IPS-18a (cell line): ENCODE measurements at regions not wholly inside any gene's neighbourhood (a gene's known extent, or its start where the extent isn't known, plus 50 kb on each side); places are given as distances from the start of the nearest gene placed in this dataset.

ENCODE experiments used
- H3K27ac ChIP-seq: one replicate; pipeline ENCODE4 v1.5.1; 2013; ENCODE audit warnings: low read length
- H3K27me3 ChIP-seq: one replicate; pipeline ENCODE4 v1.6.1; 2013; ENCODE audit warnings: mild to moderate bottlenecking, low read length; ENCODE audit not compliant: control insufficient read depth, insufficient read depth
- H3K36me3 ChIP-seq: one replicate; pipeline ENCODE4 v1.6.1; 2013; ENCODE audit warnings: low read depth, low read length; ENCODE audit not compliant: control insufficient read depth
- H3K4me1 ChIP-seq: one replicate; pipeline ENCODE4 v1.6.1; 2013; ENCODE audit warnings: low read depth, low read length; ENCODE audit not compliant: control insufficient read depth
- H3K4me3 ChIP-seq: one replicate; pipeline ENCODE4 v1.5.1; 2013; ENCODE audit warnings: low read length
- H3K9ac ChIP-seq: one replicate; pipeline ENCODE4 v1.6.1; 2013; ENCODE audit warnings: mild to moderate bottlenecking, low read length, moderate library complexity
- H3K9me3 ChIP-seq: one replicate; pipeline ENCODE4 v1.6.1; 2013; ENCODE audit warnings: low read depth, low read length; ENCODE audit not compliant: control insufficient read depth

DNA sequence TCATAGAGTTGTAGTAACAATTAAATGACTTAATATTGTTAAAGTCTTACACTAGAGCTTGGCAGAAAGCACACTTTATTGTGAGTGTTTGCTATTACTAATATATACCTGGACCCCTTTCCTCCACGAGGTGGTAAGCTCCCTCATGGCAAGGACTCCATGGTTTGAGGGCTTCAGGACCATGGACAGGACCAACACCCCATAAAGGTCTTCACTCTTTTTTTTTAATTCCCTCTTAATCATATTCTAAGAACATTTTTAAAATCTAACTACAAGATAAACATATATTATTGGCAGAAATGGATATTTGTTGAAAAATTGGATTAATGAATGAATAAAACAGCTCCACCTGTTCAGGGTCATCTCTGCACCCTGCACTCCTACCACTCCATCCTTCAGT lies 154.5 kb downstream of the CBLN1 start:
- no peaks in the 10 kb centered on the region for H3K4me1 ChIP-seq
- H3K27ac ChIP-seq, result no peak overlapping the region
- H3K27me3 ChIP-seq, result no peaks in the 10 kb centered on the region
- H3K36me3 ChIP-seq, result no peaks in the 10 kb centered on the region
- no peak overlapping the region for H3K4me3 ChIP-seq
- no peak overlapping the region for H3K9ac ChIP-seq
- H3K9me3 ChIP-seq, result no peaks in the 10 kb centered on the region

DNA sequence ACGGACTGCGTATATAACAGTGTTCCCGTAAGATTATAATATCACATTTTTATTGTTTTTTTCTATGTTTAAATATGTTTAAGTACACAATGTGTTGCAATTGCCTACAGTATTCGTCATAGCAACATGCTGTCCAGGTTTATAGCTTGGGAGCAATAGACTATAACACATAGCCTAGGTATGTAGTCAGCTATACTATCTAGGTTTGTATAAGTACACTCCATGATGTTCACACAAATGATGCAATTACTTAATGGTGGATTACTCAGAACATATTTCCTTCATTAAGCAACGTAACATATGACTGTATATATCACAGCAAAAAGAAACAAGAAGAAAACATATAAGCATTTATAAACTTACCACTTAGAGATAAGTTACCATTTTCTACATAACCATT lies 160.0 kb downstream of the CBLN1 start:
- Histone ChIP-seq H3K9ac (no peak overlapping the region), H3K27me3 (no peaks in the 10 kb centered on the region), H3K27ac (no peak overlapping the region), H3K36me3 (no peaks in the 10 kb centered on the region), H3K9me3 (no peaks in the 10 kb centered on the region), H3K4me3 (no peak overlapping the region), H3K4me1 (no peaks in the 10 kb centered on the region)

DNA sequence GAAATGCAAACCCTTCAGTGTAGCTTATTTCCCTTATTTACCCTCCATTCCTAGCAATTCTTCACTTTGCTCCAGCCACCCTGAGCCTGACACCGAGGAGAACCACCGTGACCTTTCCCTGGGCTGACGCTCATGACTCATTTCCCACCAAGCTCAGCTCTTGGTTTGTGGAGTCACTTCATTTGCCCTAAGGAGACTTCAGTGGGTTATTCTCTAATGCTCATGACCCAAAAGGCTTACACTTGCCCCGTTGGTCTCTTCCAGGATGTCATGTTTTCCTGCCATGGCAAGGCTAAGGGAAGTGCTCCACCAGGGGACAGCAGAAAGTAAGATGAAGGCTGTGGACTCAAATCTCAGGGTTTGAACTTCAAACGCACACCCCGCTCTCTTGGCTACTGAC lies 161.0 kb downstream of the CBLN1 start:
- Histone ChIP-seq H3K4me3 (no peak overlapping the region), H3K27me3 (no peaks in the 10 kb centered on the region), H3K36me3 (no peaks in the 10 kb centered on the region), H3K9me3 (no peaks in the 10 kb centered on the region), H3K27ac (no peak overlapping the region), H3K4me1 (peaks cover under 1% of the 10 kb centered on the region), H3K9ac (no peak overlapping the region)

DNA sequence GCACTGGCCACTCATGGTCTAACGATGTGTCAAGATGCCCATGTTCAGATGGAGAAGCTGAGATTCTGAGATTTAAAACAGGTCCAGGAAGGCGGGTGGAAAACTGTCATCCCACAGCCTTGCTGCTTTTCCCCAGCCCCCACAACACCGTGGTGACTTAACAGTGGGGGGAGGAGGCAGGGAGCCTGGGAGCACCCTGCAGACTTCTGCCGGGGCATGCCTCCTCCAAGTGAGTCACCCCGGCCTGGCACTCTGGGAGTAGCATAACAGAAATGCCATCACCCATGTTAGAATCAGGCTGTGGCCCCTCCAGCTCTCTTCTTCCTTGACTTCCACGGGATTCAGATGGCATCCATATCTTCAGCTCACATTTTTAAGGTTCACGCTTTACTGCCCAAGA lies 164.8 kb downstream of the CBLN1 start:
- H3K27ac ChIP-seq, result no peak overlapping the region
- H3K4me3 ChIP-seq, result no peak overlapping the region
- H3K9ac ChIP-seq, result no peak overlapping the region
- H3K9me3 ChIP-seq, result no peaks in the 10 kb centered on the region
- no peaks in the 10 kb centered on the region for H3K27me3 ChIP-seq
- no peaks in the 10 kb centered on the region for H3K36me3 ChIP-seq
- H3K4me1 ChIP-seq, result peaks cover 9% of the 10 kb centered on the region

DNA sequence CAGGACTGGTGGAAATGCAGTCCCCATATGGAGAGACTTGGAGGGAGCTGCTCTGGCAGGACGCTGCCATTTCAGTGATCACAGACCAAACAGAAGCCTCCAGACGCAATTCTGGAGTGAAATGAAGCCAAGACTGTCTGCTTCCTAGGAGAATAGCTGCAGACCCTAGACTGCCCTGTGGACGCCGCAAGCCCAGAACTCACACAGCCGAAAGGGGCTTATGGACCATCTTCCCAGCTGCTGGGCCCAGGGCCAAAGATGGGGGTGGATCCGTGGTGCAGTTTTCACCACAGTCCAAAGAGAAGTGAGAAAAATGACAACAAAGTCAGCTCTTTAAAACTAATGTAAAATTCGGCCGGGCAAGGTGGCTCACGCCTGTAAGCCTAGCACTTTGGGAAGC lies 165.7 kb downstream of the CBLN1 start:
- H3K9ac ChIP-seq, result no peak overlapping the region
- H3K4me1 ChIP-seq, result peaks cover 9% of the 10 kb centered on the region
- H3K4me3 ChIP-seq, result no peak overlapping the region
- no peak overlapping the region for H3K27ac ChIP-seq
- no peaks in the 10 kb centered on the region for H3K9me3 ChIP-seq
- H3K36me3 ChIP-seq, result no peaks in the 10 kb centered on the region
- H3K27me3 ChIP-seq, result no peaks in the 10 kb centered on the region

DNA sequence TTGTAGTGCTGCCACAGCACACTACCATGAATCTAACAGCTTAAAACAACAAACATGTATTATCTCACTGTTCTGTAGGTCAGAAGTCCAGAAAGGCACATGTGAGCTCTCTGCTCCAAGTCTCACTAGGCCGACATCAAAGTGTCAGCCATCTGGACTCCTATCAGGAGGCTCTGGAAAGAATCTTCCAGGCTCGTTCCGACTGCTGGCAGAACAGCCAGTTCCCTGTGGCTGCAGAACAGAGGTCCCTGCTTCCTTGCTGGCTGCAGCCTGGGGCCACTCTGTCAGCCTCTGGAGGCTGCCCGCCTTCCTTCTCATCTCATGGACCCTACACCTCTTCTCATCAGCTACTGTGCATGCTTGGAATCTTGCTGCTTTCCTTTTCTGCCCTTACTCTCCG lies 168.9 kb downstream of the CBLN1 start:
- H3K27me3 ChIP-seq, result no peaks in the 10 kb centered on the region
- no peak overlapping the region for H3K27ac ChIP-seq

DNA sequence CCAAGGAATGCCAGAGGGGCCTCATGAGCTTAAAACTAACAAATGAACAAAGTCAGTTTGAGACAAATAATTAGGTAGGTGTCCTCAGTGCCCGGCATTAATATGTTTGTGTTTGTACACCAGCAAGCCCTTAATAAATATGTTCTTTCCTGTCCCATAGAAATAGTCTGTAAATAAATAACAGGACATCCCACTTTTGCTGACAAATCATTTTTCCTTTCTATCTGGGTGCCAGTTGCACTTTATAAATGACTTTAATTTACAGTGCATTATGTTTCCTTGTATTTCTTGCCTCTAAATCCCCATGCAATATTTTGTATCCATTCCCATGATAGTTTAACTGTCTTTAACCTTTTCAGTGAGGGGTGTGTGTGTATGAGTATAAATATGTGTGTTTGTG lies 170.3 kb downstream of the CBLN1 start:
- peaks cover 9% of the 10 kb centered on the region for H3K4me1 ChIP-seq
- no peak overlapping the region for H3K27ac ChIP-seq
- no peak overlapping the region for H3K4me3 ChIP-seq
- no peaks in the 10 kb centered on the region for H3K36me3 ChIP-seq
- no peaks in the 10 kb centered on the region for H3K9me3 ChIP-seq
- no peaks in the 10 kb centered on the region for H3K27me3 ChIP-seq
- H3K9ac ChIP-seq, result no peak overlapping the region

More for the DNA sequence above, 168.9 kb downstream of the CBLN1 start:
- H3K4me3 ChIP-seq, result no peak overlapping the region
- no peaks in the 10 kb centered on the region for H3K9me3 ChIP-seq
- H3K36me3 ChIP-seq, result no peaks in the 10 kb centered on the region
- H3K9ac ChIP-seq, result no peak overlapping the region
- H3K4me1 ChIP-seq, result peaks cover 9% of the 10 kb centered on the region

DNA sequence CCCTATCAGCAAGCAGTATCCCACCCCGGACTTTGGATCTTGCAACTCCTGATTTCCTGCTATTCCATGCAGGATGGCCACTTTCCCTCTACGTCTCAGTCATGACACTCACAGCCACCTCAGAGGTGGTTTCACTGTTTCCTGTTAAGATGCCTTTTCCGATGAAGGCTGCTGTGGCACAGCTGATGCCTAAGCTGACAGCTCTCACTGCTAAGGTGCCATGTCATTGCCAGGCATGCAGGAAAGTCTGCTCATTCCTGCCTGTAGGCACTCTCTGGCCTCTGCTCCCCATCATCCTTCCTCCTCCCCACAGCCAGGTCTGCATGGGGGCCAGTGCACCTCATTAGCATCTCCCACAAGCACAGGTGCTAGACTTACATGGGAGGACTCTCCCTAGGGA lies 173.0 kb downstream of the CBLN1 start:
- H3K9me3 ChIP-seq, result no peaks in the 10 kb centered on the region
- H3K27me3 ChIP-seq, result no peaks in the 10 kb centered on the region
- no peak overlapping the region for H3K4me3 ChIP-seq
- H3K4me1 ChIP-seq, result no peaks in the 10 kb centered on the region
- no peak overlapping the region for H3K27ac ChIP-seq
- H3K36me3 ChIP-seq, result no peaks in the 10 kb centered on the region
- no peak overlapping the region for H3K9ac ChIP-seq

DNA sequence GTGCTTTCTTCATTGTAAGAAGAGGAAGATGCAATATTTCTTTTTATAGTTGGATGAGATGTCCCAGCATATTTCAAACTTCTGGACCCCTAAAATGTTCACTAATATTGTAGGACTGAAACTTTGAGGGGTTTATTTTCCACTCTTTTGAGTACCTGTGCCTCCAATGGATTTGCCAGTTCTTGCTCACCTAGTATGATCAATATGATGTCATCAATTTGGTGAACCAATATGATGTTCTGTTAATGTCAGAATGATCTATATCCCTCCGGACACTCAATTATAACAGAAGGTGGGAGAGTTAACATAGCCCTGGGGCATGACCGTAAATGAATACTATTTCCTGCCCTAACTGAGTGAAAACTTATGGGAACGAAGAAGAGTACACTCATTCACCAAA lies 178.3 kb downstream of the CBLN1 start:
- H3K36me3 ChIP-seq, result no peaks in the 10 kb centered on the region
- no peaks in the 10 kb centered on the region for H3K4me1 ChIP-seq
- H3K27me3 ChIP-seq, result no peaks in the 10 kb centered on the region
- H3K4me3 ChIP-seq, result no peak overlapping the region
- no peak overlapping the region for H3K9ac ChIP-seq
- no peak overlapping the region for H3K27ac ChIP-seq
- H3K9me3 ChIP-seq, result no peaks in the 10 kb centered on the region

DNA sequence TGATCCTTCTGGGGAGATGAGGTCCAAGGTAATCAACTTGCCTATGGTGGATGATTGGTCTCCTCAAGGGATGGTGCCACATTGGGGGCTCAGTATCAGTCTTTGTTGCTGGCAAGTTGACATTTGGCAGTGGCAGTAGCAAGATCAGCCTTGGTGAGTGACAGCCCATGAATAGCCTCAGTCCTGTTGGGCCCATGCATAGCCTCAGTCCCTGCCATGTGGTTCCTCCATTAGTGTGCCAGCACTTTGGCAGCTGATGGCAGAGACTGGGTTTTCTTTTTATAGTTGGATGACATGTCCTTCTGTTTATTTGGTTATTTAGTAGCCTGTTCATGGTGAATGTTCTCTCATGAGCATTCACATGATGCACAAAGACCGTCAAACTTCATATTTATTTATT lies 179.6 kb downstream of the CBLN1 start:
- Histone ChIP-seq H3K27ac (no peak overlapping the region), H3K4me1 (no peaks in the 10 kb centered on the region), H3K36me3 (no peaks in the 10 kb centered on the region), H3K27me3 (no peaks in the 10 kb centered on the region), H3K9ac (no peak overlapping the region), H3K9me3 (no peaks in the 10 kb centered on the region), H3K4me3 (no peak overlapping the region)

DNA sequence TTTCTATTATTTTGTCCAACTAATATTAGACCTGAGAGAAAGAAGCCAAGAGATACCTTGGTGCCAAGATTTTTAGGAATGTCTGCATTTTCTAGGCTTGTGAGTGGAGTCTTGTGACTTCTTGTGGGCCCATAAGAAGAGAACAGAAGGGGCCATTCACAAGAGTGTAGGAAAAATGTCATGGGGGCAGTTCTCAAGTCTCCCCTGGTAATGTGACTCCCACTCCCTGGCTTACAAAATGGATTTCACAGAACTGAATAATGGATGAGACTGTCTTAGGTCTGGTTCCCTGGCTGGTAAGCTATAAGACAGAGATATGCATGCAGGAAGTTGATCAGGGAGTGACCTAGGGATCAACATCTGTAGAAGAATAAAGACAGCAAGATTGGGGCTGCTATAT lies 181.3 kb downstream of the CBLN1 start:
- no peak overlapping the region for H3K4me3 ChIP-seq
- no peak overlapping the region for H3K27ac ChIP-seq
- H3K36me3 ChIP-seq, result no peaks in the 10 kb centered on the region
- H3K9me3 ChIP-seq, result no peaks in the 10 kb centered on the region
- no peaks in the 10 kb centered on the region for H3K27me3 ChIP-seq
- H3K4me1 ChIP-seq, result no peaks in the 10 kb centered on the region
- no peak overlapping the region for H3K9ac ChIP-seq

DNA sequence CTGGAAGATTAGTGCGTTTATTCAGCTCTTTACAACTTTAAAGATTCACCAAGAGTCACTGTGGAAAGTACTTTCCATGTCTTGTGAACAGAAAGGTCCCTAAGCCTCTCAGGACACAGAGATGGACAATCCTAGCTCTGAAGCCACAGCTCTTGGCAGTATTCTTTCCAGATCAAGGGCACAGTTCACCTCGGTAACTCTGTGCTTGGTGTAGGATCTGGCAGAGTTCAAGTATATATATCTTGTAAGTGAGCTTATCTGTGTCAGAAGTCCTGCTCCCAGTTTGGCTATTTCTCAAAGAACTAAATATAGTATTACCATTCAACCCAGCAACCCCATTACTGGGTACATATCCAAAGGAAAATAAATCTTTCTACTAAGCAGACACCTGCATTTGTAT lies 183.7 kb downstream of the CBLN1 start:
- no peaks in the 10 kb centered on the region for H3K27me3 ChIP-seq
- H3K4me1 ChIP-seq, result no peaks in the 10 kb centered on the region
- H3K9me3 ChIP-seq, result no peaks in the 10 kb centered on the region
- H3K36me3 ChIP-seq, result no peaks in the 10 kb centered on the region
- H3K4me3 ChIP-seq, result no peak overlapping the region
- no peak overlapping the region for H3K27ac ChIP-seq
- no peak overlapping the region for H3K9ac ChIP-seq
